ENCODE measurements at regions not wholly inside any gene's neighbourhood (a gene's known extent, or its start where the extent isn't known, plus 50 kb on each side); places are given as distances from the start of the nearest gene placed in this dataset.

DNA sequence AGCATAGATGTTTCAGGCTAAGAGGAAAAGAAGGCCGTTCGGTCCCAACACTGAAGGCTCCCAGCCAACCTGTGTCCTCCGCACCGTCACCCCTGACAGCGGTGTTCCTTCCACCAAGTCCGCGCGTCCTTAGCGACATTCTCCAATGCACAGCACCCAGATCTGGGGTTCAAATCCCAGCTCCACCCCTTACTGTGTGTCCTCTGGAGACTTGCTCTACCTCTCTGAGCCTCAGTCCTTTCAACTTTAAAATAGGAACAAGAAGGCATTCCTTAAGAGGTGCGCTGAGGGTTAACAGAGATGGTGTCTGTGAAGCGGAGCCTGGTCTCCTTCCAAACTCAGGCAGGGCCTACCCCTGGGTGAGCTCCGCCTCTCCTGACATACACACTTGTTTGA lies 224.0 kb downstream of the MN1 start:
- TF ChIP-seq EZH2 (IDR thresholded peaks at IDR 0.05; ENCODE audit: low read length) = no peak
- TF ChIP-seq, protein P1, sequence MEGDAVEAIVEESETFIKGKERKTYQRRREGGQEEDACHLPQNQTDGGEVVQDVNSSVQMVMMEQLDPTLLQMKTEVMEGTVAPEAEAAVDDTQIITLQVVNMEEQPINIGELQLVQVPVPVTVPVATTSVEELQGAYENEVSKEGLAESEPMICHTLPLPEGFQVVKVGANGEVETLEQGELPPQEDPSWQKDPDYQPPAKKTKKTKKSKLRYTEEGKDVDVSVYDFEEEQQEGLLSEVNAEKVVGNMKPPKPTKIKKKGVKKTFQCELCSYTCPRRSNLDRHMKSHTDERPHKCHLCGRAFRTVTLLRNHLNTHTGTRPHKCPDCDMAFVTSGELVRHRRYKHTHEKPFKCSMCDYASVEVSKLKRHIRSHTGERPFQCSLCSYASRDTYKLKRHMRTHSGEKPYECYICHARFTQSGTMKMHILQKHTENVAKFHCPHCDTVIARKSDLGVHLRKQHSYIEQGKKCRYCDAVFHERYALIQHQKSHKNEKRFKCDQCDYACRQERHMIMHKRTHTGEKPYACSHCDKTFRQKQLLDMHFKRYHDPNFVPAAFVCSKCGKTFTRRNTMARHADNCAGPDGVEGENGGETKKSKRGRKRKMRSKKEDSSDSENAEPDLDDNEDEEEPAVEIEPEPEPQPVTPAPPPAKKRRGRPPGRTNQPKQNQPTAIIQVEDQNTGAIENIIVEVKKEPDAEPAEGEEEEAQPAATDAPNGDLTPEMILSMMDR (optimal IDR thresholded peaks at IDR 0.05 in 1 of 3, IDR thresholded peaks at IDR 0.05 in 1 of 3, conservative IDR thresholded peaks at IDR 0.05 in 1 of 3; ENCODE audit: extremely low read depth in 1 of 3, insufficient read depth in 2 of 3, low read length in 3 of 3) = no peak

All from keratinocyte (primary cell).